K562 (cell line): ENCODE measurements at regions not wholly inside any gene's neighbourhood (a gene's known extent, or its start where the extent isn't known, plus 50 kb on each side); places are given as distances from the start of the nearest gene placed in this dataset.

ENCODE experiments used
- BCOR ChIP-seq: fragments of 450-650 bp; IDR thresholded peaks from 2 replicates; pipeline ENCODE4 v1.6.1; 2016
- BHLHE40 ChIP-seq: IDR thresholded peaks from 2 replicates; pipeline ENCODE4 v1.6.1; 2011; ENCODE audit warnings: low read length, improper control_type of control experiment
- EZH2 ChIP-seq: IDR thresholded peaks from 2 replicates; pipeline ENCODE4 v1.6.1; 2012; ENCODE audit warnings: low read depth, mild to moderate bottlenecking, inconsistent platforms, low read length, borderline replicate concordance
- FOXA1 ChIP-seq: fragments of 450-650 bp; IDR thresholded peaks from 2 replicates; pipeline ENCODE4 v1.6.1; 2016; ENCODE audit warnings: mild to moderate bottlenecking, borderline replicate concordance
- FOXA3 ChIP-seq, 2 experiments: fragments of 450-650 bp in 1 of 2; sonication (generic) in 1 of 2; formaldehyde crosslinking; IDR thresholded peaks in 1 of 2; conservative IDR thresholded peaks in 1 of 2; 2 replicates each; pipeline versions ENCODE4 v1.4.0 to v1.8.0; 2020 to 2022; ENCODE audit warnings: mild to moderate bottlenecking in 2 of 2, missing genetic modification reagents in 1 of 2
- KDM1A ChIP-seq, 2 experiments: fragments of 450-650 bp; IDR thresholded peaks; 2 replicates each; pipeline ENCODE4 v1.6.1; 2016; ENCODE audit warnings: mild to moderate bottlenecking in 2 of 2
- NR2F6 ChIP-seq: fragments of 450-650 bp; formaldehyde crosslinking; IDR thresholded peaks from 2 replicates; pipeline ENCODE4 v1.4.0; 2020; ENCODE audit warnings: mild to moderate bottlenecking
- POLR2G ChIP-seq: fragments of 200-400 bp; formaldehyde crosslinking; IDR thresholded peaks from 2 replicates; pipeline ENCODE4 v1.6.1; 2017; ENCODE audit warnings: low read depth, mild to moderate bottlenecking, antibody characterized with exemption, low read length, moderate library complexity
- SMC3 ChIP-seq: conservative IDR thresholded peaks from 2 replicates; pipeline ENCODE4 v1.6.1; 2011; ENCODE audit warnings: low read depth, low read length, improper control_type of control experiment; ENCODE audit not compliant: insufficient read depth
- TF ChIP-seq, protein P1 (sequence below): fragments of 450-650 bp; formaldehyde crosslinking; IDR thresholded peaks from 2 replicates; pipeline ENCODE4 v1.4.0; 2020; ENCODE audit warnings: mild to moderate bottlenecking, moderate library complexity
- TF ChIP-seq, protein P2 (sequence below): sonication (generic); formaldehyde crosslinking; IDR thresholded peaks from 2 replicates; pipeline ENCODE4 v1.8.0; 2022; ENCODE audit warnings: mild to moderate bottlenecking, low read depth, missing genetic modification reagents
- TF ChIP-seq, protein P3 (sequence below): sonication (generic); formaldehyde crosslinking; IDR thresholded peaks from 2 replicates; pipeline ENCODE4 v1.5.0; 2020; ENCODE audit warnings: missing genetic modification reagents

GRCh38 chr6:21459641-21460040 is 133.9 kb upstream of the SOX4 start:
- TF ChIP-seq POLR2G, result no peak
- TF ChIP-seq FOXA1, result no peak
- TF ChIP-seq BHLHE40, result no peak
- no peak for TF ChIP-seq BCOR
- no peak for TF ChIP-seq SMC3
- TF ChIP-seq, protein P1, sequence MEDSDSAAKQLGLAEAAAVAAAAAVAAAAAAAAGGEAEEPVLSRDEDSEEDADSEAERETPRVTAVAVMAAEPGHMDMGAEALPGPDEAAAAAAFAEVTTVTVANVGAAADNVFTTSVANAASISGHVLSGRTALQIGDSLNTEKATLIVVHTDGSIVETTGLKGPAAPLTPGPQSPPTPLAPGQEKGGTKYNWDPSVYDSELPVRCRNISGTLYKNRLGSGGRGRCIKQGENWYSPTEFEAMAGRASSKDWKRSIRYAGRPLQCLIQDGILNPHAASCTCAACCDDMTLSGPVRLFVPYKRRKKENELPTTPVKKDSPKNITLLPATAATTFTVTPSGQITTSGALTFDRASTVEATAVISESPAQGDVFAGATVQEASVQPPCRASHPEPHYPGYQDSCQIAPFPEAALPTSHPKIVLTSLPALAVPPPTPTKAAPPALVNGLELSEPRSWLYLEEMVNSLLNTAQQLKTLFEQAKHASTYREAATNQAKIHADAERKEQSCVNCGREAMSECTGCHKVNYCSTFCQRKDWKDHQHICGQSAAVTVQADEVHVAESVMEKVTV (CRISPR knock-in tag), result no peak
- TF ChIP-seq KDM1A (IDR thresholded peaks at IDR 0.05), result no peak
- no peak for TF ChIP-seq EZH2
- TF ChIP-seq FOXA3 (CRISPR knock-in tag; conservative IDR thresholded peaks at IDR 0.05 in 1 of 2, IDR thresholded peaks at IDR 0.05 in 1 of 2), result no peak
- no peak for TF ChIP-seq NR2F6
- TF ChIP-seq, protein P2, sequence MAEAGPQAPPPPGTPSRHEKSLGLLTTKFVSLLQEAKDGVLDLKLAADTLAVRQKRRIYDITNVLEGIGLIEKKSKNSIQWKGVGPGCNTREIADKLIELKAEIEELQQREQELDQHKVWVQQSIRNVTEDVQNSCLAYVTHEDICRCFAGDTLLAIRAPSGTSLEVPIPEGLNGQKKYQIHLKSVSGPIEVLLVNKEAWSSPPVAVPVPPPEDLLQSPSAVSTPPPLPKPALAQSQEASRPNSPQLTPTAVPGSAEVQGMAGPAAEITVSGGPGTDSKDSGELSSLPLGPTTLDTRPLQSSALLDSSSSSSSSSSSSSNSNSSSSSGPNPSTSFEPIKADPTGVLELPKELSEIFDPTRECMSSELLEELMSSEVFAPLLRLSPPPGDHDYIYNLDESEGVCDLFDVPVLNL (CRISPR knock-in tag), result no peak
- TF ChIP-seq, protein P3, sequence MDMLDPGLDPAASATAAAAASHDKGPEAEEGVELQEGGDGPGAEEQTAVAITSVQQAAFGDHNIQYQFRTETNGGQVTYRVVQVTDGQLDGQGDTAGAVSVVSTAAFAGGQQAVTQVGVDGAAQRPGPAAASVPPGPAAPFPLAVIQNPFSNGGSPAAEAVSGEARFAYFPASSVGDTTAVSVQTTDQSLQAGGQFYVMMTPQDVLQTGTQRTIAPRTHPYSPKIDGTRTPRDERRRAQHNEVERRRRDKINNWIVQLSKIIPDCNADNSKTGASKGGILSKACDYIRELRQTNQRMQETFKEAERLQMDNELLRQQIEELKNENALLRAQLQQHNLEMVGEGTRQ (CRISPR knock-in tag), result no peak
